EH (cell line): ENCODE measurements at regions not wholly inside any gene's neighbourhood (a gene's known extent, or its start where the extent isn't known, plus 50 kb on each side); places are given as distances from the start of the nearest gene placed in this dataset.
"Not testable (repeated sequence)": the region's sequence is repeated elsewhere in the genome, so short reads cannot be mapped to it uniquely, and the experiment has no call there.

Experiments used
- DNase-seq: peaks from one replicate; pipeline ENCODE4 v3.0.0-alpha.2; 2015; ENCODE audit warnings: low read depth

- no peak for DNase-seq
Observed at GRCh38 chr4:53920116-53920515, 144.3 kb downstream of the CHIC2 start.

- DNase-seq: no peak
Observed at GRCh38 chr4:53919535-53919934, 144.9 kb downstream of the CHIC2 start.

- DNase-seq: no peak
Observed at GRCh38 chr4:53917729-53918128, 146.7 kb downstream of the CHIC2 start.

GRCh38 chr4:53916431-53916889, 147.9 kb downstream of the CHIC2 start:
- DNase-seq: peak; percentile 72

GRCh38 chr4:53914313-53915016, 149.9 kb downstream of the CHIC2 start:
- DNase-seq: peak; percentile 89

GRCh38 chr4:53913771-53914170, 150.6 kb downstream of the CHIC2 start:
- DNase-seq: no peak

GRCh38 chr4:53912766-53913497, 151.5 kb downstream of the CHIC2 start:
- no peak for DNase-seq

- peak; percentile 96 for DNase-seq
Observed at GRCh38 chr4:53908661-53909078, 155.7 kb downstream of the CHIC2 start.

GRCh38 chr4:53907772-53908171, 156.6 kb downstream of the CHIC2 start:
- no peak for DNase-seq

- DNase-seq: no peak
Observed at GRCh38 chr4:53906606-53907190, 157.7 kb downstream of the CHIC2 start.

- peak; percentile 74 for DNase-seq
Observed at GRCh38 chr4:53905941-53906377, 158.4 kb downstream of the CHIC2 start.

- DNase-seq: no peak
Observed at GRCh38 chr4:53905276-53905940, 159.0 kb downstream of the CHIC2 start.

- no peak for DNase-seq
Observed at GRCh38 chr4:53902786-53903185, 161.6 kb downstream of the CHIC2 start.

- no peak for DNase-seq
Observed at GRCh38 chr4:53900271-53900649, 164.1 kb downstream of the CHIC2 start.

GRCh38 chr4:53899586-53900270, 164.7 kb downstream of the CHIC2 start:
- peak; percentile 81 for DNase-seq

- DNase-seq: no peak
Observed at GRCh38 chr4:53895137-53895536, 169.3 kb downstream of the CHIC2 start.

- no peak for DNase-seq
Observed at GRCh38 chr4:53890461-53890860, 173.9 kb downstream of the CHIC2 start.

GRCh38 chr4:53889326-53890055, 174.9 kb downstream of the CHIC2 start:
- no peak for DNase-seq

- no peak for DNase-seq
Observed at GRCh38 chr4:53886090-53886489, 178.3 kb downstream of the CHIC2 start.

- DNase-seq: no peak
Observed at GRCh38 chr4:53885668-53886067, 178.7 kb downstream of the CHIC2 start.

GRCh38 chr4:53877096-53877495, 187.3 kb downstream of the CHIC2 start:
- not testable (repeated sequence) for DNase-seq
